Glomerular visceral epithelial cell (primary cell): ENCODE measurements at regions not wholly inside any gene's neighbourhood (a gene's known extent, or its start where the extent isn't known, plus 50 kb on each side); places are given as distances from the start of the nearest gene placed in this dataset.

Experiments used
- DNase-seq: peaks from one replicate; pipeline ENCODE4 v3.0.0-alpha.2; 2016; ENCODE audit errors: extremely low spot score

DNA sequence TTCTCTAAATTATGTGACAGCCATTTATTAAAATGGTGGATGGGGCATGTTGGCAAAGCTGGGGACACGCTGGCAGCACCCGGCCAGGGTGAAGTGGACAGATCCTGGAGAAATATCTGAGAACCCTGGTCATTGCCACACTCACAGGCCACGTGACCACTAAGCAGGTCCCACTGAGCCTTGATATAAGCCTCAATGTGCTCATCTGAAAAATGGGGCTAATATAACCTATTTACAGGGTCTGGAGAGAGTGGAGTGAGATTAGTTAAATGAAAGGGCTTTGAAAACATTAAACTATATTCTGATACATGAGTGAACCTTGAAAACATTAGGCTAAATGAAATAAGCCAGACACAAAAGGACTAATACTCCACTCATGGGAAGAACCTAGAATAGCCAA lies 108.9 kb downstream of the RBFOX3 start:
- DNase-seq = no peak

GRCh38 chr17:79500745-79501618 lies 109.9 kb downstream of the RBFOX3 start:
- DNase-seq = no peak

- no peak for DNase-seq
Measured at GRCh38 chr17:79498854-79499253, 112.0 kb downstream of the RBFOX3 start.

- DNase-seq = no peak
Measured at GRCh38 chr17:79497777-79498348, 113.0 kb downstream of the RBFOX3 start.

DNA sequence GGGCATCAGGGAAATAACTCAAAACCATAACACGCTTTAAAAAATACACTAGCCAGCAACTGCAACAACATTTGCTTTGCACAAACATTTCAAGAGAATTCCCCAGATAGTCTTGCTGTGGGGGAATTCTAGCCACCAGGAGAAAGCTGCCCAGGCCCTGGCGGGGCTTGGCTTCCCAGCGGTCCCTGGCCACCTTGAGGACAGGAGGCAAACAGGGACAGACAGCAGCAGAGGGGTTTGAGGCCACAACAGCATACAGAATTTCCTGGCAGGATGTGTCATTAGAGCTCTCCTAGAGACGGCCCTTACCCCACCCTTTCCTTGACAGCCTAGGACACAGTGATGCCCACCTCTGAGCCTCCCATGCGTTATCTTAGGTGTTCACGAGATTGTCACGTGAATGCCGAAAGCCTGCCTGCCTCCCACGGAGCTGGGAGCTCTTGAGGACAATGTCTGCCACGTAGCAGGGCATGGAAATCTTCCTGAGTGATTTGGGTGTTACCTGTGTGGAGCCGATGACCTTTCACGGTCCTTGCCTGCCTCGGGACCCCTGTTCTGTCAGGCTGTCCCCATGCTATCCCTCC lies 114.3 kb downstream of the RBFOX3 start:
- DNase-seq = no peak

DNA sequence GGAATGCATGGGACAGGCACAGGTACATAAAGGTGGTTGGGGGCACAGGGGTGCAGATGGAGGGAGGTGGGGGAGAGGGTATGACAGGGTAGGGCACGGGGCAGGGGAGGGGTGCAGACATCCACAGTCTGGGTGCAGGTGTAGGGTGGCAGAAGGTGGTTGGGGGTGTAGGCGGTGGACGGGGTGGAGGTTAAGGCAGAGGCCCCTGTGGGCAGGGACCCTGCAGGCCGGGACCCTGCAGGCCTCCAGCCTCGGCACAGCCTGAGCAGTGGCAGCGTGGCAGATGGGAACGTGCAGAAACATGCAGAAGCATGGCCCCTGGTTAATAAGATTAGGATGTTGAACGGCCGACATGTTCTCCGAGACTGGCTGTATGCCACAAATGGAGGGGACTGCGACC lies 115.2 kb downstream of the RBFOX3 start:
- no peak for DNase-seq

GRCh38 chr17:79491006-79491405 lies 119.8 kb downstream of the RBFOX3 start:
- no peak for DNase-seq

DNA sequence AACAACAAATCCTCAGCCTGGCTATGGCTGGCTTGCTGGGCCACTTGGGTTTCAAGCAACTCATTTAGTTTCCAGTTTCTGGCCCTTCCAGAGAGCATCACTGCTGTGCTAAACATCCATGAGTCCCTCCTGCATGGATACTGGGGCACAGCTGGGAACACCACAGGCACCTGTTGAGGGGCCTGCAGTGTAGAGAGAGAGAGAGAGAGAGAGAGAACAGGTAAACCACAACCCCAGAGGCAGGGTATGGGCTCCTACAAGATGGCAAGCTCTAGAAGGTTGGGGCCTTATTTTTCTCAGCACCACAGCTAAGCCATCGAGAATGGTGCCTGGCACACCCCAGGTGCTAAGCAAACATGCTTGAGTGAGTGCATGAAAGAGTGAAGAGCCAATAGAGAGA lies 120.3 kb downstream of the RBFOX3 start:
- DNase-seq = no peak

GRCh38 chr17:79487149-79487548 lies 123.7 kb downstream of the RBFOX3 start:
- DNase-seq = no peak

DNA sequence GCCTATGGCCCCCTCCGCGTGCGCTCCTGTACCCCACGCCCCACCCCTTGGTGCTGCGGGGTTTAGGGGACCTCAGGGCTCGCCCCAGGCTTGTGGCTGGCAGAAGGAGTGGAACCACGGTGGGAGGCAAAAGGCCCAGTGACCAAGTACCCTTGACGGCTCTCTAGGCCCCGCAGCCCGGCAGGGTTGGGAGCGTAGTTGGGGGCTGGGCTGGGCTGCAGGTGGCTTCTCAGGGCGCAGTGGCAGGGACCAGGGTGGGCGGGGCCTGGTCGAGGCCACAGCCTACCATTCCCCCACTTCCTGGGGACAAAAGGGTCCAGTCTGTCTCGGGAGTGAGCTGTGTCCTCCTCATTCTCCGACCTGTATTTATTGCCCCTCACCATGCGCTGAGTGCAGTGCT lies 124.9 kb downstream of the RBFOX3 start:
- DNase-seq = no peak

GRCh38 chr17:79485419-79485985 lies 125.3 kb downstream of the RBFOX3 start:
- DNase-seq = no peak

- DNase-seq = no peak
Measured at GRCh38 chr17:79484600-79485418, 126.0 kb downstream of the RBFOX3 start.

GRCh38 chr17:79483842-79484241 lies 127.0 kb downstream of the RBFOX3 start:
- DNase-seq = no peak

DNA sequence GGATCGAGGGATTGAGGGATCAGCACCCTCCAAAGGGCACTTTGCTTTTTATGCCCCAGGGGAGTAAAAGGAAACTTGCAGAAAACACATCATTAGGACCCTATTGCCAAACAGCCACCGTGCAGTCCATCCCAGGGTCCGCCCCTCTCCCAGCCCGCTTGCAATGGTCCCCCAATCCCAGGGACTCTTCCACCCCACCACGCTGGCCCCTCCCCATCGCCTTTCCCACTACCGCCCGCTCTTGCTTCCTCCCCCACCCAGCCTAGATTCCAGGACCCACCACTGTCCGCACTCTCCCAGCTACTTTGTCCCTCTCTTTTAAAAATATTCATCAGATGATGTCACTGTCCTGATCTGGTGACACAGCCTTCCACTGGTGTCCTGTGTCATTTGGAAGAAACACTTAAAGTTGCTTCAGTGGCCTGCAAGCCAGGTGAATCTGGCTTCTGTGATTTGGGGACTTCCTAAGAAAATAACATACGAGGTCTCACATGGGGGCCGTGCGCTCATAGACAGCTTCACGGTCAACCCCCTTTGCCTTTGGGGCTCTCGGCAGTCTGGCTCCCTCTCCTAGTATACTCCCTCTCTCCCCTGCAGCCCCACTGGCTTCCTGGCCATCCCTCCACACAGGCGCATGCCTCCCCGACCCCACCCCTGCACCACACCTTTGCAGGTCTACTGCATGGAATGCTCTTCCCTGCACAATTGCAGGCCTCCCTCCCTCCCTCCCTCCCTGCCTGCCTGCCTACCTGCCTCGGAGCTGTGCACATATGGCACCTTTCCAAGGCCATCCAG lies 127.9 kb downstream of the RBFOX3 start:
- DNase-seq = no peak

- DNase-seq = no peak
Measured at GRCh38 chr17:79479876-79480275, 131.0 kb downstream of the RBFOX3 start.

DNA sequence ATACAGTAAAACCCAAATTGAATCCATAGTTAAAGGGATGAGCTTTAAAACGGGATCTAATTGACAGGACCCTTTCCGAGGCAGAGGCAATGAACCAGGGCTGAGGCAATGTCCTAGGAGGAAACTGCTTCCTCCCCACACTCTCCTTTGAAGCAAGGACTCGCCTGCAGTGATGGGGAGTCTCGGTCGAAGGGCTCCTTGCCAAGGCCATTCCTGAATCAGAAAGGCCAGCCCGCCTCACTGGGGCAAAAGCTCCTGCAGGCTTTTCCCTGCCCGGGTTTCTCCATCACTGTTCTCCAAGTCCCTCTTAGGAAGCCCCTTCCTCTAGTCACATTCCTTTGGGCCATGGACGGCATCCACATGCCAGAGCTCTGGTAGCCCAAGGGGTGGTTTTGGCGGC lies 132.0 kb downstream of the RBFOX3 start:
- DNase-seq = no peak

- DNase-seq = no peak
Measured at GRCh38 chr17:79478051-79478461, 132.8 kb downstream of the RBFOX3 start.

DNA sequence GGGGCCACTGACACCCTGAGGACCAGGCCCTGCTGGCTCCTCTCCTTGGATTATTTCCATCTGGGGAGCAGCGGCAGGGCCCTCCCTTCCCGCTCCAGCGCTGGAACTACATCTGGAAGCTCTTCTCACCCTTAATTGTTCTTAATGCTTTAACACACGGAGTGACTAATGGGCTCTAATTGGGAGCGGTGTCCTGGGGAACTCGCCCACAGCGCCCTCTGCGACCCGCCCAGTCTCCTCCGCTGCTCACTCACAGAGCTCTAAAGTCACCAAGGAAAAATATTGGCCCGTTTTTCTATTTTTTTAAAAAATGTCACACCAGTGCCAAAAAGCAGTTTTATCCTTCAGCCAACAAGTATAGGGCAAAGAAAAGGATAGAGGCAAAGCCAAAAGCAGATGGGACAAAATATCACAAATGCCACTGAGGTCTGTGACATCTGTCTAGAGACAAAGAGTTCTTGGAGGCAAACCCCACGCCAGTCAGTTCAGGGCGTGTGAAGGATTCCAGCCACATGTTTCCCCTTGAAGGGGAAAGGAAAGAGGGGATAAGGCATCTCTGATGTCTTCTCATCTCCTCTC lies 134.7 kb downstream of the RBFOX3 start:
- no peak for DNase-seq

DNA sequence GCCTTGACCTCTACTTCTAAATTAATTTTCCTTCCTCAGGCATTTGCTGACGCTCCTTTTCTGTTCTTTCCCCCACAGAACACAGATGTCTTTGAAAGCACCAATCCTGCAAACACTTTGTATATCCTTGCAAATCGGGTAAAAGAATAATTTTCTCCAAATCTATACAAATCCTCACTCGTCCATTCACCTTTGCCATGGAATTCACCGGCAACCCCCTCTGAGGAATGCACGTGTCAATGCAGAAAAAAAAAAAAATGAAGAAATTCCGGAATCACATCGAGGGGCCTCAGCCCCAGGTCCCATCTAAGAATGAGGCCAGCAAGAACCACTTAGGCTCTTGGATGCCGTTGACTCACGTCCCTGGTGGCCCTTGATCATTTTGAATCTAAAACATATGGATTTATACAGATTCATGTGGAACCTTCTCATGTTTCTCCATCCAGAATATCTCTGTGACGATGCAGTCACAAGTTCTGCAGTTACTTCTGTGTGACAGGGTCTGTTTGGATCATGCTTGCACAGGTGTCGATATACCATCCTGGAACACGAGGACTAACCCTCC lies 136.9 kb downstream of the RBFOX3 start:
- no peak for DNase-seq

GRCh38 chr17:79473111-79473875 lies 137.6 kb downstream of the RBFOX3 start:
- no peak for DNase-seq
